Hippocampal formation (tissue), 2 donors: ENCODE measurements at regions not wholly inside any gene's neighbourhood (a gene's known extent, or its start where the extent isn't known, plus 50 kb on each side); places are given as distances from the start of the nearest gene placed in this dataset.
A peak's percentile ranks its signal among the peaks of the same experiment; 100 is the strongest.
"Not testable (repeated sequence)": the region's sequence is repeated elsewhere in the genome, so short reads cannot be mapped to it uniquely, and the experiment has no call there.

Experiments
- DNase-seq, 2 donors: peaks; one replicate each; lab custom pipeline; 2025; lab: John Stamatoyannopoulos, UW

DNA sequence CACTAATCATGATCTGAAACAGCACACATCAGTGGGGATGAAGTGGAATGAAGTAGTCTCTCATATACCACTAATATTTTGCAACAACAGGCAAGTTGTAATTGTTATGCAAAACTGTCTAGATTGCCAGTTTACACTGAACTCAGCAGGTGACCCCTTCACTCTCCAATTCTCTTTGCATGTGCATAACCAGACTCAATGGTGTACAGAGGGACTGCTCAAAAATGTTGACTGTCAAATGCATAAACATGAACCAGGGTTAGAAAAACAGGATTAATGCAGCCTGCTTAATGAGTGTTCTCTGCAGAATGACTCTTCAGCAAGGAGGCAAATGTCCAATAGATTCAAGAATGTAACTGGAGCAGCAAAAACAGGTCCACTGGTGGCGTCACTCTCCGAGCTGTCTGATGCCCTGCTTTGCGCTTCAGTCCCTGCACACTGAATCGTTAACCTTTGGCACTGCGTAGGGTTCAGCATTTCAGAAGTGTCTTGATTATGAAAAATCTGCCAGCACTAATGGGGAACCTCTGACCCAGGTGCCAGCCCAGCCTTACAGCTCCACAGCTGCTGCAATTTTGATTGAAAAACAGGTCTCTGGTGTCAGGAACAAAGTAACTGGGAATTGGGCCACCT, 209.3 kb downstream of the TDRD15 start:
- DNase-seq: no peak

DNA sequence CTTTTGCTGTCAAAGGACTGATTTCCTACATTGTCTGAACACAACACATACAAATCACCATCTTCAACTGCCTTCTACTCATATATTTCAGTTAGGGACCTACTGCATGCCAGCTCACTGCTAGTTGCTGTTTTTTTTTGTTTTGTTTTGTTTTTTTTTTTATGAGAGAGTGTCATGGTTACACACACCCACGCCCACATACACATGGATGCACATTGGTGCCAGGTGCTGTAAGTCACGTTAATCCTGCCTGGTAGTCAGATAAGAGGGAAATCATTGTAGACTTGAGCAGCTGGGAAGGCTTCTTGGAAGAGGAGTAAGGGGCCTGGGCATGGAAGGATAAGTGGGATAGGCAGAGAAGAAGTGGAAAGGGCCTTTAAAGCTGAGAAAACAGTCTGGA, 209.9 kb downstream of the TDRD15 start:
- DNase-seq: no peak

DNA sequence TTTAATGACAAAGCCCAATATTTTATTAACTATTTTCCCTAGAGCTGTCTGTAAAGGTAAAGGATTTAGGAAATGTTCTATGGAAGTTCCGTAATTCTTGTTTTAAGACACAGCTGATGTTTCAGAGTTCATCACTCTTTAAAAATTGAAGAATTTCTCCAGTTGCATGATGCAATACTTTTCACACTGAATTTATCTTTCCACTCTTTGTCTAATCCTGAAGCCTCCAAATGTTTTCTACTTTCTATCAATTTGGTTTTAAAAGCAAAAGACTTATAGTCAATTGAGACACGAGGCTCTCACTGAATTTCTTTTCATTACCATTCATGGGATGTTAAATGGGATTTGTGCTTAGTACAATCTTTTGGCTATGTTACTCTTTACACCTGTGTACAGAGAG, 223.2 kb downstream of the TDRD15 start:
- DNase-seq: no peak

DNA sequence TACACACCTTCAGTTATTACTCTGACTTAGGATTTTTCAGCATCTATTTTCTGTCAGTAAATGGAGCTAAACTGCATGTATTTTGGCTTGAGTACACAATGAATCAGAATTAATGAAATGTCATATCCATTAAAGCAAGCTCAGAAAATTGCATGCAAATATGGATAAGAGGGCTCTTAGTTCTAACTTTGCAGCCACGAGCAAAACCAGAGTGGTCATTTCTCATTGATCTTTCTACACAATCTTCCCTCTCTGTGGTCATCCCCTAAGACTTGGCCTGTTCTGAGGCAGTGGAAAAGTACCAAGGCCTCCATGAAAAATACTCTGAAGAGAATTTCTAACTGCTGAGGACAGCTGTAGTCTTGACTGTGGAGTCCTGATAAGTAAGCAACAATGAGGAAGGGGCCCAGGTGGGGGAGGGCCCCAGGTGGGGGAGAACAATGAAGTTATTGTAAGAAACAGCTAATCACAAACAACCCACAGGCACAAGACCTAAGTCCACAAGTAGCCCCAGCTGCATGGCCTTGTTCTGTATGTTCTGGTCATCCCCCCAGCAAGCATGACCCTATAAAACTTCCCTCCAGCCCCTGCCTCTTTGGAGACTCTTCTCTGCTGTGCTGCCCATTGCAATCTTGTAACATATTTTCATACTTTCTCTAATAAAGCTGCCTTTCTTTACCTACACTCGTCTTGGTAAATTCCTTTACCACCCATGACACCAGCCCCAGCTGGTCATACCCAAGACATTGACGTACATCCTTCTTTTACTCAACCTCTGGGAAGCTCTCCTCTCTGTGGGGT, 230.3 kb downstream of the TDRD15 start:
- DNase-seq: no peak

DNA sequence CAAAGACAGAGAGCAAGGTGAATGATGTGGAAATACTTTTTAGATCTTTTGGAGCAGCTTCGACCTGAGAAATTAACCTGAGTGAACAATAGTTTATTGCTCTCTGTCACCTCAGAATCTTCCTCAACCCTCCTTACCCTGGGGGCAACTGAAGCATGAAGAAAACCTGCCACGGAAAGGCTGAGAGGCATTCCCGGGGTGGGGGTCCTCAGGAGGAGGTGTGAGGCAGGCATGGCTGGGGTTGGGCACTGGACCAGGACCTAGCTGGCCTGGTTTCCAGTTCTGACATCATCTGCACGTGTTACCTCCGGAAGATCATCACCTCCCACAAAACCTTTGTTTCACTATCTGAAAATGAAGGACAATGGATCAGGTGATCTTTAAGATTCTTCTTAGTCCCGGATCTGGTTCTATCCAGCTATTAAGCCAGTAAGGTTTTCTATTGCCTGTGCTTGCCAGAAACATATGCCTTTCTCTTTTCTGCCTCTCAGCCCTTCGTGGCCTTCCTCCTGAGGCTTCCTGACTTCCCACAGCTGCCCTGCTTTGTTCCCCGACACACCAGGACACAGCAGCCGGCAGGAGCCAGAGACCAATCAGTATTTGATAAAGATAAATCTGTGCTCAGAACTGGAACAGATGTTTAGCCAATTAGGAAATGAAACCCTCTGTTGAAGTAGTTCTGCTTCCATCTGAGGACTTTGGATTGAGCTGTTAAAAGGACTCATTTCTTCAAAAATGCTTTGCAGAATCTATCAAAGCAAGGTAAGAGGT, 232.5 kb downstream of the TDRD15 start:
- no peak for DNase-seq

DNA sequence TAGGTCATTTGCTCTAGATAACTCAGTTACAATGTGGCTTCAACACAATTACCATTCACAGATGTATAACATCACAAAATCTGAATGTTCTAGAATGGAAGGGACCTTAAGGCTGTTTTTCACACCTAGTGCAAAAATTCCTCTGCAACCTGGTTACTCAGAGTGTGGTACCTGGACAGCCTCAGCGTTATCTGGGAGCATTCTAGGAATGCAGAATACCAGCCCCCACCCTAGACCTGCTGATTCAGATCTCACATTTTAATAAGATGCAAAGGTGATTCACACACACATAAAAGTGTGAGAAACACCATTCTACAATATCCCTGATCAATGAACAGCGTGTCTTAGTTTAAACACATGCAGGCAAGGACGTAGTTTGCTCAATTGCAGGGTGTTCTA, 233.1 kb downstream of the TDRD15 start:
- DNase-seq: no peak

DNA sequence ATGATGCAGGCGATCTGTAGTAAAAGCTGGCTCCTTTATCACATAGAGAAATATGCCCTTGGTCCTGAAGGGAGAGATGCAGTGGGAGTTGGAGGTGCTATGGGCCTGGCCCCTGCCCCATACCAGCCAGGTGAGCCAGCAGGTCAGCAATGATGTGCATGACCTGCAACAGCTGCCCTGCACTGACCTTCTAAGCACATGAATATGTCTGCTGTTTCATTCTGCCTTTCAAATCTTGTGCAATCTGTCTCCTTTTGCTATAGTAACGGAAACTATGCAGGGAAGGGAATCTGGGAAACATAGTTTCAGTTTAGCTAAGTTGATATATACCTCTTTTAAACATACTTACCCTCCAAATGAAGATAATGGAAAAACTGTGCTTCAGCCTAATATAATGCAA, 235.2 kb downstream of the TDRD15 start:
- DNase-seq: no peak

DNA sequence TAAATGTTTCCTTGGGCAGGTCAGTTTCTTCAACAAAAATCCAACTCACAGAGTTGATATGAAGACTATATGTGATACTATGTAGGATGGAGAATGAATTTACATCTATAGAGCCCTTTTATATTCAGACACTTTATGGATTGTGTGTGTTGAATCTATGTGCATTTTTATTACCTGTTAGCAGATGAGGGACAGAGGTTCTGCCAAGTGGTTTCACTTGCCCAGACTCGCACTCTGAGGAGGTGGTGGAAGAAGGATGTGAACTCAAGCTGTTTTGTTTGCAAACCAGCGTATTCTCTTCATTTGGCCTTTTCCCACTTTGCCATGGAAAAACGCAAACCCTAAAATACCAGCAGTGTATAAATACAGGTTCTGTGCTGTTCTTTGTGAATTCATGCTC, 237.6 kb downstream of the TDRD15 start:
- DNase-seq: no peak

DNA sequence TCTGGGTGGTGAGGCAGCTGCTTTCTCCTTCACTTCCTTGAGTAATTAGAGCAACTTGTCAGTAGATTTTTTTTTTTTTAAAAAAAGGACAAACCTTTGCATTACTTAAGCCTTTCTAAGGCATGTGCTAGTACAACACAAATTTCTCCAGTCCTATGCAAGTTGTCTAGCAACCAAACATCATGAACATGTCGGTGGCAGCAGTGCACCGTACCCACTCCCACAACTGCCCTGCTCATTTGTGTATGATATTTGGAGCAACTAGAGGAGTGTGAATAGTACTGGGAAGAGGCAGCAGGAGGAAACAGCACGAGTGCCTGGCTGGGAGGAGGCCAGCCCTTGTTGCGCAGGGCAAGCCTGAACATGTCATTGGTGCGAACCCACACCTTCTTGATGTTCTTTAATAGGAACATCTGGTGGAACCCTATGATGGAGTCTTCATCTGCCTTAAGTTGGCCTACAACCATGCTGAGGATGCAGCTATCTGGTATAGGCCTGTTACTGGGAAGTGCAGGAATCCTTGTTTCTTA, 238.3 kb downstream of the TDRD15 start:
- DNase-seq: no peak

DNA sequence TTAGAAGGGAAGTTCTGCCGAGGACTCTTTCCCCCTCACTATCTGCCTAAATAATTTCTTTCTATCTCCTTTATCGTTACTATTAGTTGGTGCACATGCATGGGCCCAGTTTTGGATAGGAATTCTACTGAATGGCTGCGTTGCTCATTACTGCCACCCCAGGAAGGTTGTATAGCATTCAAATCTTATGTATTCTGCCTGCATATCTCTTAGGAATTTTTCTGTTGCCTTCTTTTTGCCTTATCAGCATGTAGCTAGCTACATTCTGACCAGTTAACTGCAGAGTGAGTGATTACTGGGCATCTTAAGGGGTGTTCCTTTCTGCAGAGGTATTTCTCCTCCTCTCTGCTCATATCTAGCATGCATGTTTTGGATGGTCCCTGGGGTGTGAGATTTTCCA, 239.6 kb downstream of the TDRD15 start:
- no peak for DNase-seq

DNA sequence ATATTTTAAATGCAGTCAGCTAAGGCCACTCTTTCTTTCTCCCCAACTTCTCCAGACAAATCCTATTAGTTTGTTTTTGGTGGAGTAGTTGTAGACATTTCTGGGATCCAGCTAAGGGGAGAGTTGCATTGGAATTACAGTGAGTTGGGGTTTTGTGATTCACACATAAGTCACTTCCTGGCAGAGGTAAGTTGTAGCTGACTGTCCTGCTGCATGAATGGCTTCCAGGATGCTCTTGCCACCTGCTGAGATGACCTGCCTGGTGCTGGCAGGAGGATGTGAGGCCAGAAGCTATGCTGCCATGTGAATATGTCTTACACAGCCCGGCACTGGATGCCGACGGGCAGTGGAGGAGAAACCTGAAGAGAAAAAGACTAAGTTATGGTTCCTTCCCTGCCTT, 243.7 kb downstream of the TDRD15 start:
- DNase-seq: no peak

DNA sequence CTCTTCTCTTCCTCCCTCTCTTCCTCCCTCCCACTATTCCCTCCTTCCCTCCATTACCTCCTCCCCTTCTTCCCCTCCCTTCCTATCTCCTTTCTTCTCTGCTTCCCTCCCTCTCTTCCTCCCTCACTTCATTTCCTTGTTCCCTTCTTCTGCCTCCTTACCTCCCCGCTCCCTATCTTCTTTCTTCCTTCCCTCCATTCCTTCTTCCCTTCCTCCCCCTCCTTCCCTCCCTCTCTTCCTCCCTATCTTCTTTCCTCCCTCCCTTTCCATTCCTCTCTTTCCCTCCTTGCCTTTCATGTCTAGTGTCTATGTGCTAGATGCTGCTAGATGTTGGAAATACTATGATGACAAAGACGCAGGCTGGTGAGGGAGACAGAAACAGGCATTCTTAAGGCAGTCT, 246.0 kb downstream of the TDRD15 start:
- no peak for DNase-seq

DNA sequence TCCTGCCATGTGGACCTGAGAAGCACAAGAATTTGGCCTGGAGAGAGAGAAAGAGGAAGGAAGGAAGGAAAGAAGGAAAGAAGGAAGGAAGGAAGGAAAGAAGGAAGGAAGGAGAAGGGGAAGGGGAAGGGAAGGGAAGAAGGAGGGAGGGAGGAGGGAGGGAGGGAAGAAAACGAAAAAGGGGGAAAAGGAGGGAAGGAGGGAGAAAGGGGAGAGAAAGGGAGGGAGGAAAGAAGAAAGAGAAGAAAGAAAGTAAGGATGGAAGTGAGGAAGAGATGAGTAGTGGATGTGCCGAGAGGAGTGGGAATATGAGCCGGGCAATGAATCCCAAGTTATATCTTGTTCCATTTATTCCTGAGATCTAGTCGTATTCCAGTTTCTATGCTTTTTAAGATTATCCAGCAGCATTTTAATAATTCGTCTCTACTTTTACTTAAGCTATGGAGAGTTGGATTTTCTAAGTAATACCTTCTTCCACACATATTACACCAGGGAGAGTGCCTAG, 247.8 kb downstream of the TDRD15 start:
- DNase-seq: no peak

DNA sequence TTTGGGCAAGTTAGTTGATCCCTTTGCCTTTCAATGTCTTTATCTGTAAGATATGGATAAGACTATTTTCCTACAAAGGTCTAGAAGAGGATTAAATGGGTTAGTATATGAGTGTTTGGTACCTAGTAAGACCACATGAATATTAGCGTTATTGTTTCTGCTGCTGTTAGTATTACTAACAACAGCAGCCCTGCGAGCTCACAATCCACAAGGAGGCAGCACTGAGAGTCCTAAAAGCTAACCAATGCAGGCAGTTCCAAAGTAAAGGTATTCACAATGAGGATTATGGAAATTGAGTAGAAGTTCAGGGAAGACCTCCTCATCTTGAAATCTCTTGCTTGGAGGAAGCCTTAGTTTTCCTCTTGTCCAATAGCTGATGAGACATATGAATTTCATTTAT, 248.9 kb downstream of the TDRD15 start:
- peak in 1 of 2 donors; percentile 8 for DNase-seq

DNA sequence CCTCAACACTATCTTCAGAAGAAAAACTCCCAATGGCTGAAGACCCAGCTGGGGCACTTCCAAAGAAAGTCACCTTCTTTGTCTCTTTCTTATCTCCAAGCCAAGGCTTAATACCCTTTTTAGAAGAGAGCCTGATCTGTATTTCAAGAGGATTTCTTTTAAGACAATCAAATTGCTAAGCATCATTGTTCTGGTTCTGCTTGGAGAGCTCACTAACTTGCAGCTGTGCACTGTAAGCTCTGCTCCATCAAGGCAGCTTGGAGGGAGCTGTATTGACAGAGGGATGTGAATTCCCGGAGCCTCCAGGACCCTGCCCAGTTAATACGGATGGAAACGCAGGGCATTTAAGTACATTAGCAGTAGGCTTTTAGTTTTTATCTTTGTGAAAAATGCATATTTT, 253.1 kb downstream of the TDRD15 start:
- DNase-seq: no peak

DNA sequence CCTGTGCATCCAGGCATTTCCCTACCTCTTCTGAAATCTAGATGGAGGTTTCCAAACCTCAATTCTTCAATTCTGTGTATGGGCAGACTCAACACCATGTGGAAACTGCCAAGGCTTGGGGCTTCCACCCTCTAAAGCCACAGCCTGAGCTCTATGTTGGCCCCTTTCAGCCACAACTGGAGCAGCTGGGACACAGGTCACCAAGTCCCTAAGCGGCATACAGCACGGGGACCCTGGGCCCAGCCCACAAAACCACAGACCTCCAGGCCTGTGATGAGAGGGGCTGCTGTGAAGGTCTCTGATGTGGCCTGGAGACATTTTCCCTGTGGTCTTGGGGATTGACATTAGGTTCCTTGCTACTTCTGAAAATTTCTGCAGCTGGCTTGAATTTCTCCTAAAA, 255.4 kb downstream of the TDRD15 start:
- DNase-seq: no peak

DNA sequence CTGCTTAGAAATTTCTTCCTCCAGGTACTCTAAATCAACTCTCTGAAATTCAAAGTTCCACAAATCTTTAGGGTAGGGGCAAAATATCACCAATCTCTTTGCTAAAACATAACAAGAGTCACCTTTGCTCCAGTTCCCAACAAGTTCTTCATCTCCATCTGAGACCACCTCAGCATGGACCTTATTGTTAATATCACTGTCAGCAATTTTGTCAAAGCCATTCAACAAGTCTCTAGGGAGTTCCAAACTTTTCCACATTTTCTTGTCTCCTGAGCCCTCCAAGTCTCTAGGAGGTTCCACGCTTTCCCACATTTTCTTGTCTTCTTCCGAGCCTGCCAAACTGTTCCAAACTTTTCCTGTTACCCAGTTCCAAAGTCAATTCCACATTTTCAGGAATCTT, 255.9 kb downstream of the TDRD15 start:
- DNase-seq: not testable (repeated sequence)

DNA sequence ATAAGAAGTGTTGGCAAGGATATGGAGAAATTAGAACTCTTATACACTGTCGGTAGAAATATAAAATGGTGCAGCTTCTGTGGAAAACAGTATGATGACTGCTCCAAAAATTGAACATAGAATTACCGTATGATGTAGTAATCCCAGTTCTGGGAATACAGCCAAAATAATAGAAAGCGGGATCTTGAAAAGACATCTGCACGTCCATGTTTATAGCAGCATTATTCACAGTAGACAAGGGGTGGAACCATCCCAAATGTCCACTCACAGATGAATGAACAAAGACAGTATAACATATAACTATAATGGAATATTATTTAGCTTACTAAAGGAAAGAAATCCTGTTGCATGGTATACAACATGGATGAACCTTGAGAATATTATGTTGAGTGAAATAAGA, 257.7 kb downstream of the TDRD15 start:
- DNase-seq: peak; percentile 5 to 85

DNA sequence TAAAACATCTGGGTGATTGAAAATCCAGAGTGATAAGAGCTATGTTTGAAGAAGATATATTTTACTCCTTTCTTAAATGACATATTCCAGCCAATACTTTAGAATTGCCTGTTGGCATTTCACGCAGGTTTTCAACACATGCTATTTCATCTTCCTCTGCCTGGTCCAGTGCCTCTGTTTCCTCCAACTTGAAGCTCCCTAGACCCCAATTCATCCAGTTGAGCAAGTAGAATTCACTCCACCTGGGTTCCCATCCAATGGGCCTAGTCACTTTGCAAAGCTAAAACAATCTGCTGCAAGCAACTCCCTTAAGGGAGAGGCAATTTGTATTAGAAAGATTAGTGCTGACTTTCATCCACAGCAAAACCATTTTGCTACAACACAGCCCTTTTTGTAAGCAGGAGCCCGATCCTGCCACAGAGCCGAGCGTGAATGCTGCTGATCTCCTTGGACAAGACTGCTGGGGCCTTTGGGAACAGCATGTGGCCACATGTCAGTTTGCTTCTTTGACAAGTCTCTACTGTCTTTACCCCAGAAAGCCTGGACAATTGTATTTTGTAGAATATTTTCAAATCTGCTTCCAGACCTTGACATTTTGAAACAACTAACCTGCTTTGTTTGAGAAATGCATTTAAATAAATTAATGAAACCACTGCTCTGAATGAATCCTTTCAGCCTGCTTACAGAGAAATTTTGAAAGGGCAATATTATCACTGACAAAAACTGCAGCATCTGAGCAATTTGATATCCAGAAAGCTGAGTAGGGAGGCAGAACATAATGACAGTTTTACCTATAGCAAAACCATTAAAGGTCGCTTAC, 259.1 kb downstream of the TDRD15 start:
- DNase-seq: peak; percentile 77 to 79

DNA sequence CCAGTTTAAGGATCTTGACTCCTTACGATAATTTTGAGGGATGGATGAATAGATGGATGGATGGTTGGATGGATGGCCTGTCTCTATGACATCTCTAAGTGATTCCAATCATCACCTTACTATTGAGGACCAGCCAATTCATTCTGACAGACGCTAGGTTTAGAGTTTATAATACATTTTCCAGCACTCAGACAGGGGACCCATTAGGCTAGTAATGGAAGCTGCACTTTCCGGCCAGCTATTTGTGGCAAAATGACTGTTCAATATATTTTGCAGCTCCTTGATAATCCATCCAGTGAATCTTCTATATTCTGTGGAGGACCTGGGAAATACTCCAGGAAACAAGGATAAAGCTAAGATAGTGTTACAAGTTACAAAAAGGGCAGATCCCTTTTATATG, 262.9 kb downstream of the TDRD15 start:
- no peak for DNase-seq

DNA sequence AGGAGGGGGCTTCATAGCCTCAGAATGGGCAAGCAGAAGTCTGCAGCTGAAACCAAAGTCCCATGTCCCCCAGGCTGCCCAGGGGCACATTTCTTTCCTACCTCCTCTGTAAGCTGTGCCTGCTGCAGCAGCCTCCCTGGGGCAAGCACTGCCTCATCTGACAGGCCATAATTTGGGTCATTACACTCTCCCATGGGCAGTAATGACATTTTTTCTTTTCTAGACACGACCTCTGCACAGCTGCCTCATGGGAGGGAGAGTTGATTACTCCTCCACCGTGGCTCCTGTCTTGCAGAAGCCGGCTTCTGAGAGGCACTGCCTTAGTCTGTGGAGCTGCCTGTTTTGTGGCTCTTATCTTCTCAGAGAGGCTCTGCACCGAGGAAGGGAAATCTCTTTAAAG, 268.9 kb downstream of the TDRD15 start:
- DNase-seq: no peak

DNA sequence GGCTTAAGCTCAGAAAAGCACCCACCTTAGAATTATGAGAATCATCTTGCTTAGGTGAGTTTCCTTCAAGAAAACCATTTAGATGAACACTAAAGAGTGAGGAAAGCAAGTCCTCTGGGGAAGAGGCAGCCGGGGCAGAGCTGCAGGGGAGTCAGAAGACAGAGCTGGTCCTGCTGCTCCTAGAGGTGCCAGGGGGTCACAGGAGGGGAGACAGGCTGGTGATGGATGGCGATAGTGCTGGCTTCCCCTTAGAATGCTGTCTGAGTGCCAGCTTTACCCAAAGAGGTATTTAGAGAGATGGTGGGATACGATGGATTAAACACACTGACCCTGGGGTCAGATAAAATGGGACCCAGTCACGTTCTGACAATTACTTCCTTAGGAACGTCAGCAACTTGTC, 269.4 kb downstream of the TDRD15 start:
- no peak for DNase-seq
